HPDE6-E6E7 (cell line): ENCODE measurements at regions not wholly inside any gene's neighbourhood (a gene's known extent, or its start where the extent isn't known, plus 50 kb on each side); places are given as distances from the start of the nearest gene placed in this dataset.

ENCODE experiments used
- DNase-seq: peaks from one replicate; pipeline ENCODE4 v3.0.0; 2011; ENCODE audit warnings: missing footprints; ENCODE audit errors: extremely low spot score

GRCh38 chr17:12376276-12376675 lies 289.4 kb upstream of the MYOCD start:
- no peak for DNase-seq

- DNase-seq = no peak
Measured at GRCh38 chr17:12386225-12386624, 279.5 kb upstream of the MYOCD start.

- DNase-seq = no peak
Measured at GRCh38 chr17:12388226-12388625, 277.5 kb upstream of the MYOCD start.

GRCh38 chr17:12389421-12389820 lies 276.3 kb upstream of the MYOCD start:
- DNase-seq = no peak

GRCh38 chr17:12390631-12391030 lies 275.1 kb upstream of the MYOCD start:
- no peak for DNase-seq

- DNase-seq = no peak
Measured at GRCh38 chr17:12391468-12391867, 274.2 kb upstream of the MYOCD start.

- DNase-seq = no peak
Measured at GRCh38 chr17:12395733-12396354, 269.8 kb upstream of the MYOCD start.

- DNase-seq = no peak
Measured at GRCh38 chr17:12398441-12399051, 267.1 kb upstream of the MYOCD start.

- DNase-seq = no peak
Measured at GRCh38 chr17:12402963-12403622, 262.6 kb upstream of the MYOCD start.

GRCh38 chr17:12403881-12404398 lies 261.8 kb upstream of the MYOCD start:
- no peak for DNase-seq

GRCh38 chr17:12406623-12407215 lies 259.0 kb upstream of the MYOCD start:
- no peak for DNase-seq

- no peak for DNase-seq
Measured at GRCh38 chr17:12407495-12408252, 258.0 kb upstream of the MYOCD start.

GRCh38 chr17:12409082-12409481 lies 256.6 kb upstream of the MYOCD start:
- no peak for DNase-seq

- no peak for DNase-seq
Measured at GRCh38 chr17:12410717-12411116, 255.0 kb upstream of the MYOCD start.

GRCh38 chr17:12415031-12415430 lies 250.7 kb upstream of the MYOCD start:
- no peak for DNase-seq

GRCh38 chr17:12421077-12421476 lies 244.6 kb upstream of the MYOCD start:
- no peak for DNase-seq

- no peak for DNase-seq
Measured at GRCh38 chr17:12421646-12422306, 243.9 kb upstream of the MYOCD start.

GRCh38 chr17:12422651-12423050 lies 243.0 kb upstream of the MYOCD start:
- DNase-seq = no peak

- DNase-seq = no peak
Measured at GRCh38 chr17:12423337-12423736, 242.4 kb upstream of the MYOCD start.

- DNase-seq = no peak
Measured at GRCh38 chr17:12429116-12429515, 236.6 kb upstream of the MYOCD start.

GRCh38 chr17:12431188-12431587 lies 234.5 kb upstream of the MYOCD start:
- no peak for DNase-seq
